ENCODE measurements at regions not wholly inside any gene's neighbourhood (a gene's known extent, or its start where the extent isn't known, plus 50 kb on each side); places are given as distances from the start of the nearest gene placed in this dataset.
"Not testable (repeated sequence)": the region's sequence is repeated elsewhere in the genome, so short reads cannot be mapped to it uniquely, and the experiment has no call there.

DNA sequence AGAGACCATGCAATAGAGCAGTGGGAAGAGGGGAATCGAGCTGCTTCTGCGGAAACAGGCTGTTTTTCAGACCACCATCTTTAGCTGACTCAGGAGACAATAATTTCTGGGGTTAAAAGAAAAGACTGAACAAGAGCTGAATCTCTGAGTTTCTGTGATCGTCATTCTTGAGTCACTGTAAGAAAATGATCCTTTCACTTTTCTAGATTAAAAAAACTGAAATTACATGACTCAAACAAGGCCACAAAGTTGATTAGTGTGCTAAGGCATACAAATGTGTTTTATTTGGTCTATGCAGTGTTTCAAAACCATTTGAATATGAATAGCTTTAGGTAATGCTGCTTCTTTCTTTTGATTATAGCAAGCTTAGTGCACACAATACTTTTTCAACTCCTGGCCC is 194.4 kb upstream of the RPL34 start:
- TF ChIP-seq, protein P1, sequence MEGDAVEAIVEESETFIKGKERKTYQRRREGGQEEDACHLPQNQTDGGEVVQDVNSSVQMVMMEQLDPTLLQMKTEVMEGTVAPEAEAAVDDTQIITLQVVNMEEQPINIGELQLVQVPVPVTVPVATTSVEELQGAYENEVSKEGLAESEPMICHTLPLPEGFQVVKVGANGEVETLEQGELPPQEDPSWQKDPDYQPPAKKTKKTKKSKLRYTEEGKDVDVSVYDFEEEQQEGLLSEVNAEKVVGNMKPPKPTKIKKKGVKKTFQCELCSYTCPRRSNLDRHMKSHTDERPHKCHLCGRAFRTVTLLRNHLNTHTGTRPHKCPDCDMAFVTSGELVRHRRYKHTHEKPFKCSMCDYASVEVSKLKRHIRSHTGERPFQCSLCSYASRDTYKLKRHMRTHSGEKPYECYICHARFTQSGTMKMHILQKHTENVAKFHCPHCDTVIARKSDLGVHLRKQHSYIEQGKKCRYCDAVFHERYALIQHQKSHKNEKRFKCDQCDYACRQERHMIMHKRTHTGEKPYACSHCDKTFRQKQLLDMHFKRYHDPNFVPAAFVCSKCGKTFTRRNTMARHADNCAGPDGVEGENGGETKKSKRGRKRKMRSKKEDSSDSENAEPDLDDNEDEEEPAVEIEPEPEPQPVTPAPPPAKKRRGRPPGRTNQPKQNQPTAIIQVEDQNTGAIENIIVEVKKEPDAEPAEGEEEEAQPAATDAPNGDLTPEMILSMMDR (IDR thresholded peaks at IDR 0.05) = no peak
- ATAC-seq (ENCODE audit: low FRiP score) = no peak
- DNase-seq (ENCODE audit: low spot score) = no peak

DNA sequence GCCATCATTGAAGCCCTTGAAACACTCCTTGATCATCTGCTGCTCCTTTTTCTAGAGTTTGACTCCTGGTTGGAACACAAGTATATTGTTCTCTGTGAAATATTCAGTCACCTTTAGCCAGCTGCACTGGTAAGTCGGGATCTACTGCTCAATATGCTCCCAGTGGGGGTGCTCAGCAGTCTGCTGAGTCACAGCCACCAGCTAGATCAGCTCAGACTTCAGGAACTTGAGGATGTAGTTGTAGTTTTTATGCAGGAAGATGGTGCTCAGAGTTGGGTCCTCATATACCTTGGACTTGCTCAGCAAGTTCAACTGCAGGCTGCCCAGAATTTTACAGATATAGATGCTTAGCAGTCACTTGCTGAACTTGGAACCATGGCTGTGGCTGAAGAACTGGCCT is 202.5 kb upstream of the RPL34 start:
- TF ChIP-seq, protein P1 (IDR thresholded peaks at IDR 0.05) = no peak
- no peak for ATAC-seq (ENCODE audit: low FRiP score)
- DNase-seq (ENCODE audit: low spot score) = no peak

DNA sequence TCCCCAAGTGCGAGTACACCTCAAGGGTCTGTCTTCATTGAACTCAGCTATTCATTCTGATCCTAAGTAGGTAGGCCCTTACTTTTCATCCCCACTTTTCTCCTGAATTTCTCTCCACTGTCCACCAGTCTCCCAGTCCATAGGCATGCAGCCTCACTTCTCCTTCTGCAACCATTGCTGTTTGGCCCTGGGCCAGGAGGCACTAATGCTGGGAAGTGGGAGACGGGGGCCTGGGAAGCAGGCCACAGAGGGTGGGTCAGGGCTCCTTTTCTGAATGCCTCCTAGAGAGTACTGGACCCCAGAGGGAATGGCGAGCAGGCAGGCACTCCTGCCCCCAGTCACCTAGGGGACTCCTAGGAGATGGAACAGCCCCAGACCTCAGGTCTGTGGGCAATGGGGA is 203.5 kb upstream of the RPL34 start:
- TF ChIP-seq, protein P1 (IDR thresholded peaks at IDR 0.05) = no peak
- ATAC-seq (ENCODE audit: low FRiP score) = no peak
- DNase-seq (ENCODE audit: low spot score) = no peak

DNA sequence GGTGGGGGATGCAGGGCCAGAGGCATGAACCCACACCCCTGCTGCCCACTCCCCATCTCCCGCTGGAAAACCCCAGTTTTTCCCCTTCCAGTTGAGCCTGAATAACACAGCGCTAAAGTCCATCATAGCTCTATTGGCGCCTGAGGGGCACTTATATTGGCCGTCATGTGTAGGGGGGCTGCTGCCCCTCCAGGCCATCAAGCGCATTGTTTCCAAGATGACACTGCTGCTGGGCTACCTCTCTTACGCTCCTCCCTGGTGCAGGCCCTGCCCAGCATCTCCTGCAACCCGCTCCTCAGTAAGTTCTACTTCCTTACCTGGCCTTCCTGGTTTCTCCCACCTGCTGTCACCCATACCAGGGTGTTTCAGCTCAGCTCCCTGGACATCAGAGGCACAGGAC is 205.0 kb upstream of the RPL34 start:
- TF ChIP-seq, protein P1 (IDR thresholded peaks at IDR 0.05) = no peak
- no peak for ATAC-seq (ENCODE audit: low FRiP score)
- no peak for DNase-seq (ENCODE audit: low spot score)

DNA sequence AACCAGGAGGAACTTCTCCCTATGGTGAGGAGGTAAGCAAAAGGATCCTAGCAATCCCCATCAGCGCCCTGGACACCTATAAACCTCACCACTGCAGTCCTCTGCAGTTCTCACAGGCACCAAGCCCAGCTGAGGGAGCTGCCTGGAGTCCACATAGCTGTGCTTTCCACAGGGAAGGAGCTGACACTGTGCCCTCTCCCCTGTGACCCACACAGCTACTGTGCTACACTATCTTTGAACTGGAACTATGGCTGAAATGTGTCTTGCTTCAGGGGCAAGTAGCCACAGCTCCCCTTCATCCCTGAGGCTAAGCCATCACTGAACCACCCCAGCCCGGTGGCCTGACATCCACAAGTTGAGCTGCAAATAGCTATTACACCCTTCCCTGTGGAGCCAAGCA is 208.5 kb upstream of the RPL34 start:
- DNase-seq (ENCODE audit: low spot score) (no peak), ATAC-seq (ENCODE audit: low FRiP score) (no peak)
- TF ChIP-seq, protein P1 (IDR thresholded peaks at IDR 0.05) = no peak

DNA sequence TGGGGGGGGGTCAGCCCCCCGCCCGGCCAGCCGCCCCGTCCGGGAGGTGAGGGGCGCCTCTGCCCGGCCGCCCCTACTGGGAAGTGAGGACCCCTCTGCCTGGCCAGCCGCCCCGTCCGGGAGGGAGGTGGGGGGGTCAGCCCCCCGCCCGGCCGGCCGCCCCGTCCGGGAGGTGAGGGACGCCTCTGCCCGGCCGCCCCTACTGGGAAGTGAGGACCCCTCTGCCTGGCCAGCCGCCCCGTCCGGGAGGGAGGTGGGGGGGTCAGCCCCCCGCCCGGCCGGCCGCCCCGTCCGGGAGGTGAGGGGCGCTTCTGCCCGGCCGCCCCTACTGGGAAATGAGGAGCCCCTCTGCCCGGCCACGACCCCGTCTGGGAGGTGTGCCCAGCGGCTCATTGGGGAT is 210.7 kb upstream of the RPL34 start:
- not testable (repeated sequence) for ATAC-seq (ENCODE audit: low FRiP score); DNase-seq (ENCODE audit: low spot score)

DNA sequence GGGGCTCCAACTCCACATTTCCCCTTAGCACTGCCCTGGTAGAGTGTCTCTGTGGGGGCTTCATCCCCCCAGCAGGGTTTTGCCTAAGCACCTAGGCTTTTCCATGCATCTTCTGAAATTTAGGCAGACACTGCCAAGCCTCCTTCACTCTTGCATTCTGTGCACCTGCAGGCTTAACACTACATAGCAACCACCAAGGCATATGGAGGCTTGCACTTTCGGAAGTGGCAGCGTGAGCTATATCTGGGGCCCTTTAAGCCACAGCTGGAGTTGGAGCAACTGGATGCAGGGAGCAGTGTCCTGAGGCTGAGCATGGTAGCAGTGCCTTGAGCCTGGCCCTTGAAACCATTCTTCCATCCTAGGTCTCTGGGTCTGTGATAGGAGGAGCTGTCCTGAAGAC is 214.8 kb upstream of the RPL34 start:
- DNase-seq (ENCODE audit: low spot score) (no peak), ATAC-seq (ENCODE audit: low FRiP score) (no peak)
- TF ChIP-seq, protein P1 (IDR thresholded peaks at IDR 0.05) = no peak

DNA sequence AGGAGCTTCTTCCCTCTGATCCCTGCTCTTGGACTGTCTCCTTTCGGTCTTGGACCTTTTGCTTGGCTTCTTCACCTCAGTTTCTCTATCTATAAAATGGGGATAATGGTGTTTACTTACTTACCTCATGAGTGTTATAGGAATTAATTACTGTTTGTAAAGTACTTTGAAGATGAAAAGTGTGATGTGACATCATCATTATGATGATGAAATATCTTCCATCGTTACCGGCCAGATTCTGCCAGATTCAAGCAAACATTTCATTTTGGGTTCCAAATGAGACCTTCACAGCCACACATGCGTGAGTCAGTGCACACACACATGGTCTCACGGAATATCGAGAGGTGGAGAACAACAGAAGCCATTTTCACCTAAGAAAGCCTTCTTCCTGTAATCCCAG is 220.1 kb upstream of the RPL34 start:
- ATAC-seq (ENCODE audit: low FRiP score) = no peak

More for the DNA sequence above, 220.1 kb upstream of the RPL34 start:
- TF ChIP-seq, protein P1 (IDR thresholded peaks at IDR 0.05) = no peak
- no peak for DNase-seq (ENCODE audit: low spot score)

Measured in omental fat pad (tissue), 3 donors.